GM21528 (cell line): ENCODE measurements at regions not wholly inside any gene's neighbourhood (a gene's known extent, or its start where the extent isn't known, plus 50 kb on each side); places are given as distances from the start of the nearest gene placed in this dataset.

Source experiments
- ATAC-seq: cut with Tn5 transposase; IDR thresholded peaks from one replicate; pipeline ENCODE4 v1.9.1; 2021; ENCODE audit warnings: mild to moderate bottlenecking, moderate library complexity; ENCODE audit not compliant: unreplicated experiment, low FRiP score

- no peak for ATAC-seq
Observed at GRCh38 chr14:89013698-89014568, 189.5 kb downstream of the TTC8 start.

- no peak for ATAC-seq
Observed at GRCh38 chr14:89014569-89014850, 190.1 kb downstream of the TTC8 start.

GRCh38 chr14:89015016-89015415 lies 190.6 kb downstream of the TTC8 start:
- ATAC-seq = no peak

GRCh38 chr14:89017417-89017816 lies 193.0 kb downstream of the TTC8 start:
- no peak for ATAC-seq

GRCh38 chr14:89022274-89022673 lies 197.8 kb downstream of the TTC8 start:
- ATAC-seq = no peak

GRCh38 chr14:89024691-89025090 lies 200.2 kb downstream of the TTC8 start:
- ATAC-seq = no peak

GRCh38 chr14:89025561-89026236 lies 201.2 kb downstream of the TTC8 start:
- ATAC-seq = no peak

- ATAC-seq = peak; percentile 89
Observed at GRCh38 chr14:89027097-89027740, 202.8 kb downstream of the TTC8 start.

- ATAC-seq = no peak
Observed at GRCh38 chr14:89028462-89029134, 204.1 kb downstream of the TTC8 start.

GRCh38 chr14:89029961-89030694 lies 205.7 kb downstream of the TTC8 start:
- ATAC-seq = no peak

- no peak for ATAC-seq
Observed at GRCh38 chr14:89030921-89031320, 206.5 kb downstream of the TTC8 start.

GRCh38 chr14:89032086-89032649 lies 207.7 kb downstream of the TTC8 start:
- no peak for ATAC-seq

- ATAC-seq = no peak
Observed at GRCh38 chr14:89033756-89034155, 209.3 kb downstream of the TTC8 start.

- ATAC-seq = no peak
Observed at GRCh38 chr14:89036371-89036770, 211.9 kb downstream of the TTC8 start.

GRCh38 chr14:89037065-89037464 lies 212.6 kb downstream of the TTC8 start:
- ATAC-seq = no peak

- no peak for ATAC-seq
Observed at GRCh38 chr14:89040080-89040459, 215.6 kb downstream of the TTC8 start.

- no peak for ATAC-seq
Observed at GRCh38 chr14:89040460-89041256, 216.2 kb downstream of the TTC8 start.

GRCh38 chr14:89041257-89041582 lies 216.8 kb downstream of the TTC8 start:
- no peak for ATAC-seq

- no peak for ATAC-seq
Observed at GRCh38 chr14:89042021-89042420, 217.6 kb downstream of the TTC8 start.
